ENCODE measurements at regions not wholly inside any gene's neighbourhood (a gene's known extent, or its start where the extent isn't known, plus 50 kb on each side); places are given as distances from the start of the nearest gene placed in this dataset.
"Not testable (repeated sequence)": the region's sequence is repeated elsewhere in the genome, so short reads cannot be mapped to it uniquely, and the experiment has no call there.

DNA sequence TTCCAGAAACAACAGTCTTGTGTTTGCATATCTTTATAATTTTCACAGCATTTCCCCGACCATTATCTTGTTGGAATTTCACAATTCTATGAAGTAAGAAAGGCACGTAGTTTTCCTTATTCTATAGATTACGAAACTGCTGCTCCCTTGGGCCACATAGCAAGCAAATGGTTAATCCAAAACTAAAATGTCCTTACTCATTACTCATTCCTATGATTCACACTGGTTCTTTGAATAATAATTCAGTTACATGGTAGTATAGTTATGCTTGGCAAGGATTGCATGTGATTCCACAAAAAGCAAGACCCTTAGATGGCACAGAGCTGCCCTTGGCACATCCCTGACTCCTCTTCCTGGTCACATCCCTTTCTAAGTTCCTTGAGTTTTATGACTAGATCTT, 51.2 kb downstream of the OR13H1 start:
- DNase-seq (ENCODE audit: low read depth) = no peak

DNA sequence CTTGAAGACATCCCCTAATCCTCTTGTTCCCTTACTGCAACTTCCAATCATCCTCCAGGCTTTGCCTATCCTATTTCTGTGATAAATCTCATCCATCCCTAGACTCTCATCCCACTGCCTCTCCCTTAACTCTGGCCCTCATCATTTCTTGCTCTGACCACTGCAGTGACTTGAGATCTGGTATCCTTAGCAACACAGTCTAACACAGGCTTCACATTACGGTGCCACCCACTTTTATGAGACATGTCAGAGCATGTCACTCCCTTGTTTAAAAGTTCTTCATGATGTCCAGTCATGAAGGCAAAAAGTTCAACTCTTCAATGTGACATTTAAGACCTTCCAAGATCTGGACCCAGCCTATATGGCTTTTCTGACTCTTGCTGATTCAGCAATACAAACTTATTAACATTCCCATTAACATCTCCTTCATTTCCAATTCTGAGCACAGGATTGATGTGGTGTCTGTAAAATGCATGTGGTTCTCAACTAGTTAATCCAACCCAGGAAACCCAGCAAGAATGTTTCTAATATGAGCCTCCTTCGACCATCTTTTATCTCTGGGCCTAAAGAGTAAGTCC, 64.0 kb downstream of the OR13H1 start:
- no peak for DNase-seq (ENCODE audit: low read depth)

DNA sequence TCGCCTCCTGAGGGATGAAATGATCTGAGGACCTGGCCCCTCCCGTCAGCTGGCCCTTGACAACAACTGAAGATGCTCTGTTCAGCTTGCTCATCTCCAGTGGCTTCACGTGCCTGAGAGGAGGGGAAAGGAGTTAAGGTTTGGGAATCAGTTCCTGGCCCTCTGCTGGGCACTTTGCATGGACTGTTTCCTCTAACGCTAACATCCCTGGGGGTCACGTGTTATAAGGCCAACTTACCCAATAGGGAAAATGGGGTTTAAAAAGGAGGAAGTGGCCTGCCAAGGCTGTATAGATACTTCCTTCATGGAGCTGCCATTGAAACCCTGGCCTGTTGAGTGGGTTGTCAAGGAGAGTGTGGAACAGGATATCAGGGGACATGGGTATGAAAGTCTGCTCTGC, 65.6 kb downstream of the OR13H1 start:
- no peak for DNase-seq (ENCODE audit: low read depth)

DNA sequence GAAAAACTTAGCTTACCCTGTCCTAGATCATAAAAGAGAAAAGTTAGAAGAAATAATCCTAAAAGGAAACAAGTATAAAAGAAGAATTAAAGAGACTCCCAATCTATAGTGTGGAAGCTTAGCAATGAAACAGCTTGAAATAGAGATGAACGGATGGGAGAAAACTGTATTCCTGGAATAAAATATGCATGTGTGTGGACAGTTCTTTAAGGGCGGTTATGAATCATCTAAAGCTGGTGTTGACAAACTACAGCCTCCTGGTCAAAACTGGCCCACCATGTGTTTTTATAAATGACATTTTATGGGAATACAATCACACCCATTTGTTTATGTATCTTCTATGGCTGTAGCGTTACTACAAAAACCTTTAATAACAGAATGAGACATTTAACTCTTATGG, 69.4 kb downstream of the OR13H1 start:
- no peak for DNase-seq (ENCODE audit: low read depth)

DNA sequence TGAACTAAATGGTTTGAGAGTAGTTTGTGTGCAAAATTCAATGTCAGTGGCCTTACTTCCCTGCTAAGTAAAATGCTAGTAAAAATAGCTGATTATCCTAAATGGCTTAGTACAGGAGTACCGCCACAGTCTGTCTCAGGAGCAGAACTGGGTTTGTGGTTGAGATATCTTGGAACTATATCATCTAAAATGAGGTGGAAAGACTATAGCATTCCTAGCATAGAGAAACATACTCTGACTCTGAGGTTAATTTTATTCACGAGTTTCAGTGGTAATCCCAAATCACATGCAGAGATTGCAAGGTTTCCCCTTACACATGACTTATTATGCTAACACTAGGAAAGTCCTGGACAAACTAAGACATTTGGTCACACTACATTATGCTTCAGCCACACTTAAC, 70.4 kb downstream of the OR13H1 start:
- no peak for DNase-seq (ENCODE audit: low read depth)

DNA sequence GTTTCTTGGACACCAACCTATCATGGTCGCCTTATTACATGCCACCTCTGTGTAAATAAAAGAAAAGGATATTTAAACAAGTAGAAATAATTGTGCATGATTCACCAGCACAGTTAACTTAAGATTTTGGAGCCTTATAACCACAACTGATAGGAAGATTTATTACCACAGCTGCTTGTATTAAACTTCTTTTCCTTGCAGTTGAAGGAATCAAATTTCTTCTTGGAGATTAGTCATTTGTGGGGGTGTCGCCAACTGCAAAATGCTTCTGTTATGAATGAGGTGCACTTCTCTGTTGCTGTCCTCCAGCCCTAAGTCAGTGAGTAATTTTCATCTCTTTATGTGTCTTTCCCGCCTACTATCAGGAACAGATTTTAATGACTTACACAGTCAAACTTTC, 73.3 kb downstream of the OR13H1 start:
- no peak for DNase-seq (ENCODE audit: low read depth)

DNA sequence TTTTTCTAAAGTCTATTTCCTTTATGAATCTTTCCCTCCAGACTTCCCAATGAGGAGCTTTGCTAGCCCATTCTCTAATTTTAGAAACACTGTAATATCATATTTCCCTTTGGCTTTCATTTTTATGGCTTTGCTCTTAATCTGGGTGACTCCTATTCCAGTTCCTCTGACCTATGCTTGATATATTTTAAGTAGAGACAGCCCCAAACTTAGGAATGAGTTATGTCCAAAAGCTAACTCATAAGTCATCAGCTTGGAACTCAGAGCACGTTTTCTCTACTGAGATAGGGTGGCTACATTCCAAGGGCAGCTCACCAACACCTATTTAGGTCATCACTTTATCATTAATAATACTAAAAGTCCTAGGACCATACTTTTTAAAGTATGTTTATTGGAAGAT, 77.8 kb downstream of the OR13H1 start:
- DNase-seq (ENCODE audit: low read depth) = no peak

DNA sequence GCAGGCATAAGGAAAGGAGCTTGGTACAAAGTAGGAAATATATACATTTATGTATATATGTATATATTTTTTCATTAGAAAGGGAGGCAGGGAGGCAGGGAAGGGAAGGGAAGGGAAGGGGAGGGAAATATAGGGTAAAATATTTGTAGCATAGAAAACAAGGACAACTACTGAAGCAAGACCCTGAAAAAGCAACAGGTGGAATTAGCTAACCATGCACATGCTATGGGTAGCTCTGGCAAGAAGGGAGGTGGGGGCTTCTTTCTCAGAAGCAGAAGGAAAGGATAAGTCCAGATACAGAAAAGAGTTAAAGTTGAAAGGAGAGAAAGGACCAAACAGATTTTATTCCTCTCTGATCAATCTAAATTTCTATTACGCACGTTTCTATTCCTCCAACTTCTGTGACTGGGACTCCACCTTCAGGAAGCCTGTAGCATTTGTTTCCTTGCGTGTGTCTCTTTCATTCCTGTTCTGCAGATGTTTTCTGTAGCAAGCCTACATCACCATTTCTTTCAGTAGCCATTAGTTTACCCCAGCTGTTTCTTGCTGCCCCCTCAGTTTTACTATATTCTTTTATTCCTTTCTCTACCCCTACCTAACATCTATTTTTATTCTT, 82.9 kb downstream of the OR13H1 start:
- DNase-seq (ENCODE audit: low read depth) = no peak

DNA sequence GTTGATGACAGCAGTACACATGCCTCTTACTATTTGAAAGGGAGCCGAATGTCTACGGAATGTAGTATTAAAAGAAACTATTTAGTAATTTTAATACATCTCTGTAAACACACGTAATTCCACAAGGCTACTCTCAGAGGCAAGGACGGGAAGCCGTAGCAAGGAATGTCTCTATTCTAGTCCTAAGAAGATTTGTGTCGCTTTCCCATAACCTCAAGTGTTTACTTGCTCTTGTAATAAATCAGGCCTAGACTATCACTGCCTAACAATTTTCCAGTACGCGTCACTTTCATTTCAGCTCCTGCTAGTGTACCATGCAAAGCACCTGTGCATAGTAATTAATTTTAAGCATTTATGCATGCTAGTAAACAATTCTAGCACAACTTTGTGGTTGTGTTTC, 86.7 kb downstream of the OR13H1 start:
- no peak for DNase-seq (ENCODE audit: low read depth)

DNA sequence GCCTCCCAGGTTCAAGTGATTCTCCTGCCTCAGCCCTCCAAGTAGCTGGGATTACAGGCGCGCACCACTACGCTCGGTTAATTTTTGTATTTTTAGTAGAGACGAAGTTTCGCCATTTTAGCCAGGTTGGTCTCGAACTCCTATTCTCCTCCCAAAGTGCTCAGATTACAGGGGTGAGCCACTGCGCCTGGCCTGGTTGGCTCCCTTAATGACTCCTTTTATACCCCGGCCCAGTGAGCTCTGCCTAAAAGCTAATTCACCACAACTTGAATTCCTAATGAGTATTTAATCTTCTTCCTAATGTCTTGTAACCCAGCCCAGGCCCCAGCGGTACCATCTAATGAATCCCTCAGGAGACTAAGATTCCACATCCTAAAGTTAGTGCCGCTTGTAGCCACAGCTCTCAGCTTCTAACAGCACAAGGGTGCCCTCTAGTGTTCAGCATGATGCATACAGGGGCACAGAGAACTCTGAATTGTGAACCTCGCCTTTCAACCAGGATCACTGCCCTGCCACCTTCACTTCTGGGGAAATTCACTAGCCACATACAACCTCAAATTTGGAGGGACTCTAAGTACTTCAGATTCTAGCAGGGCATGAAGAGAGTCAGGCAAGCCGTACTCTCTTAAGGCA, 89.5 kb downstream of the OR13H1 start:
- DNase-seq (ENCODE audit: low read depth) = peak; percentile 7

DNA sequence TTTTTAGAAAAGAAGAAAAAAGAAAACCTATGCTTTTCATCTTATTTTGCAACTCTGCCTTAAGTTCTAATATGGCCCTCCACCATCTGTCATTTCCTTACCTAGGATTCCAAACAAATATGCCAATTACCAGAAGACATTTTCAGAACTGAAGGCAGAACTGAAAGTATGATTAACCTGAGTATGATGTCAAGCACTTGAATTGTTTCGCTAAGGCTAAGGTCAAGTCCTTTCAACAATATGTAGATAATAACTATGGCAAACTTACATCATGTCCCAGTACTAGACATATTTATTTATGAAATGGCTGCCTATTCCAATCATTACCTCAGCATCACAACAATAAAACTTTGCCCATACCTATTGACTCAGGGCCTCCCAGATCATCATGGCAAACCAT, 91.0 kb downstream of the OR13H1 start:
- no peak for DNase-seq (ENCODE audit: low read depth)

DNA sequence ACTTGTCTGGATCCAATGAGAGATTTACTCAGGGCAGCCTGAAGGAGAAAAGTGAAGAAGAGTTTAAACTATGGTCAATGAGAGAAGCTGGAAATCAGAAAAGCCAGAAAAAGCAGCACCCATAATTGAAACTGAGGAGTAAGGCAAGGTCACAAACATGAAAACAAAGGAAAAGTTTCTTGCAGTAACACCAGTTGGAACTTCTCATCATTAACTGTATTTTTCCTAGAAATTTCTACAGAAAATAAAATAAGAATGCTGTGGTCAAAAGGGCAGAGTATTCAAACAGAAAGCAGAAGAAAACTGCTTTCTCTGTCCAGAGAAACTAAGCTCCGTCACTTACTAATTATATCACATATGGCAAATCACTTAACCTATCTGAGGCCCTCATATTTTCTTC, 102.2 kb downstream of the OR13H1 start:
- no peak for DNase-seq (ENCODE audit: low read depth)

DNA sequence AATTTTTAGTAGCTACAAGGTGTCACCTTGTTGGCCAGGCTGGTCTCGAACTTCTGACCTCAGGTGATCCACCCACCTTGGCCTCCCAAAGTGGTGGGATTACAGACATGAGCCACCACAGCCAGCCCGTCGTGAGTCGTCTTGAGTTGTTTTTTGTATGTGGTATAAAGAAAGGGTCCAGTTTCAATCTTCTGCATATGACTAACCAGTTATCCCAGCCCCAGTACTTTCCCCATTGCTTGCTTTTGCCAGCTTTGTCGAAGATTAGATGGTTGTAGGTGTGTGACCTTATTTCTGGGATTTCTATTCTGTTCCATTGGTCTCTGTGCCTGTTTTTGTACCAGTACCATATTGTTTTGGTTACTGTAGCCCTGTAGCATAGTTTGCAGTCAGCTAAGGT, 105.9 kb downstream of the OR13H1 start:
- DNase-seq (ENCODE audit: low read depth) = no peak

DNA sequence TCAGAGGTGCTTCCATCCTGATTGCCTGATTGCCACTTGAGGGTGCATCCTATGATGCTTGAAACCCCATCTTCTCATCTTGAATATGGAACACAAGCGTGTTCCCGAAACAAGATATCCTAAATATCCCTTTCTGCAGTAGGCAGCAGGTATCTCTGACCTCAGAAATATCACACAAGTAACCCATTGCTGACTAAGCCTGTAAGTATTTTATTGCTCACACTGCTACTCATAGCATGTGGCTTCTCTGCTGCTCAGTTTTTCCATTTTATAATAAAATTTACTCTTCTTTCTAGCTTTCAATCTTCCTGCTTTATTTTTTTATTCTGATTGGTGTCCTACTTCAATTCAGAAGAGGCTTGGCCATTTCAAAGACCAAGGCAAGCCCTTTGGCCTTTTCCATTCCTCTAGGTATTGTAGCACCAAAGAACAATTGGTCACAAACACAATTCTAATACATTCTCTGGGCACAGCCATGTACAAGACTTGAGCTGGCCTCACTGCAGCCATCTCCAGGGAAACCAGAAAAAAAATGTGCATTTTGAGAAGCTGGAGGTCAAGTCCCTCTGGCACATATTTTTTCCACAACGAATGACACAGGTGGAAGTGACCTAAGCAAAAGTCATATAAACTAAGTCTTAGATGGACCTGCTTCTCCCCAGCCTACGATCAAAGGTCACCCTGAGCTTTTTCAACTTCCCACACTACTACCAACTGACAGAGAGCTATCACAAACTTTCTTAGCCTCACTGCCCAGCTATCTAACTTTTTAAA, 107.0 kb downstream of the OR13H1 start:
- no peak for DNase-seq (ENCODE audit: low read depth)

DNA sequence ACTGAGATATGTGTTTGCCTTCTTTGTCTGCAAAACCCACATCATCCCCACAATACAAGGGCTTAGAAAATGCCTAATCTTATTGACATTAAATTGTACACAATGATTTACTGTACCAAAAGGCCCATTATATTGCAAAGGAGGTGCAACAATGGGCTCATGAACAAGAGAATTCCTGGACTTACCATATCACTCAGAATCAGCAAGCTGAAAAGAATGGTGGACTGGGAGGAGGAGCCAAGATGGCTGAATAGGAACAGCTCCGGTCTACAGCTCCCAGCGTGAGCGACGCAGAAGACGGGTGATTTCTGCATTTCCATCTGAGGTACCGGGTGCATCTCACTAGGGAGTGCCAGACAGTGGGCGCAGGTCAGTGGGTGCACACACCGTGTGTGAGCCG, 119.9 kb downstream of the OR13H1 start:
- DNase-seq (ENCODE audit: low read depth) = not testable (repeated sequence)

DNA sequence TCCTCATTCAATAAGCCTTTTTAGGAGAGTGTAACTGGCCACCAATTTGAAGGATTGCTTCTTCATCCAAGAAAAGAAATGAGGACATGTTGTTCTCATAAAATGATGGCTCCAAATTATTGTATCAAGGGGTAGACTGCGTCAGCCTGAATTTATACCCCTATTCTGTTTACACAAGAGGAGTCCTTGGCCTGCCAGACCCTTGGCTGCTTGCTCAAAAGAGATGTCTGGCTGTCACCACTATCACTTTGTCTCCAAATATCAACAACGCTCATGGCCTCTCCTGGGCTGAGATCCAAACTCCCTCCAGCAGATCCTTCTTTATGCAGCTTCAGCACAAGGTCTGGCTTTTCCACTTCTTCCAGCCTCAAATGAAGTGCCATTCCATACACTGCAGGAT, 127.9 kb downstream of the OR13H1 start:
- no peak for DNase-seq (ENCODE audit: low read depth)

DNA sequence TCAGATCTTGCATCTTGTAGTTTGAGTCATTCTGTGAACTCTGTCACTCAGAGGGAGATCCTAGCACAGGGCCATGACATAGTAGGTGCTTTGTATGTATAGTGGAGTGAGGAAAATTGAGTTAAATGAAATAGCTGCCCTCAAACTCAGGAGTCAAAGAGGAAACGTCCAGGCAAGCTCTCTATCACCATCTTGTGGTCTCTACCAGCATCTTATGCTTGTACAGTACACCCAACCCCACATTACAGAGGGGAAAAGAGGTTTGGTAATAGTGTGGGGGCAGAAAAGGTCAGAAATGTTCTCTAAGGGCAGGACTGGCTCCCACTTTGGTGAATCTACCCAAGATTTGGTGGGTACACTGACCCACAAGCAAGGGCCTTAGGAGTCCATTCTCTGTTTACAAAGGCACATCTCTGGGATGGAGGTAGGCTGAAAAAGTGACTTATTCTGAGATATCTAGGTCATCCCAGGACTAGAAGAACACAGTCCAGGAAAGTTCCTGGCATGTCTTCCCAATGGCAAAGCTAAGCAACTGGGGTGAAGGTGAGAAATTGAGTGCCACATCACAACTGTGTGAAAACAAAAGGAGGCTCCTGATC, 131.8 kb downstream of the OR13H1 start:
- no peak for DNase-seq (ENCODE audit: low read depth)

DNA sequence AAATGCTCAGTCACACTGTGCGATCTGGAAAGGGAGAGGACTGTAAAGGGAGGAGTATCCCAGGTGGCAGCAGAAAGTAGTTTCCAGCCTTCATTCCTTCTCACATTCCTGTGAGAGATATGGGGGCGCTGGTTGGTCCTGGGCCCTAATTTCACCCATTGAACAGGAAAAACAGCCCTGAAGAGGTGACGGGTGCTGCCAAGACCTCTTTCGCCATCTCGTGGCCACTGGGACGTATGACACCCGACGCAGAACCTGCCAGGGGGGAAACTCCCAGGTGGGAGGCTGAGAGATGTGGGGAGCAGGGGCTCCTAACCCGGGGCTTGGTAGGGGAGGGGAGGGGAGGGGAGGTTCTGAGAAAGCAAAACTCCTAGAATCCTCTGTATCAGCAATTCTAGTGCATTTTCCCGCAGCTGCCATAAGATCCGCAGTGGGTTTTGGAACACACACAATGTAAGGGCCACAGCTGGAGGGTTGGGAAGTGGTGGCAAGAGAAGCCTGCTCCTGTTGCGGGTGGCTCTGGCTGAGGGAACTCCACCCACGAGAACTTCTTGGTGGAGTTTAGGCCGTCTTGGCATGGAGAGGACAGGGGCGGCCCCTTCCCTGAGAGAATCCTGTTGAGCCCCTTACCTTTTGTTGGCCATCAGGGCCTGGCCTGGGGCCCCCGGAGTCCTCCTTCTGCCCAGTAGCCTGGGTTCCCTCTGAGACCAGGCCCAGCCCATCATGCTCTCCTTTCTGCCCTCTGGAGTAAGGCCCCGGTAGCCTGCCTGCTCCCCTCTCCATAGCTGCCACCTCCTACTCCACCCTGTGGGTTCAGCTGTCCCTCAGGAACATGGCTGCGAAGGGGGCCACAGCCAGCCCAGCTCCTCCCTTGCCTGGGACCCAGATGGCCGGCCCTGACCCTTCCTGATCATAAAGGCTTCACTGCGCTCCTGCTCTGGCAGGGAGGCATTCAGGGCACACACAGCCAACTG, 134.1 kb downstream of the OR13H1 start:
- DNase-seq (ENCODE audit: low read depth) = peak; percentile 11

DNA sequence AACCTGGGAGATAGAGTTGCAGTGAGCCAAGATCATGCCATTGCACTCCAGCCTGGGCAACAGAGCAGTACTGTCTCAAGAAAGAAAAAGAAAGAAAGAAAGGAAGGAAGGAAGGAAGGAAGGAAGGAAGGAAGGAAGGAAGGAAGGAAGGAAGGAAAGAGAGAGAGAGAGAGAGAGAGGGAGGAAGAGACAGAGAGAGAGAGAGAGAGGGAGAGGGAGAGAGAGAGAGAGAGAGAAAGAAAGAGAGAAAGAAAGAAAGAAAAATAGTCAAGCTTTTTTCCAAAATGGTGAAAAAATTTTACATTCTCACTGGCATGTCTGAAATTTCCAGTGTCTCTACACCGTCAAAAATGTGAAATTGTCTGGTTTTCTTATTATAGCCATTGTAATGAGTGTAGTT, 138.9 kb downstream of the OR13H1 start:
- not testable (repeated sequence) for DNase-seq (ENCODE audit: low read depth)

DNA sequence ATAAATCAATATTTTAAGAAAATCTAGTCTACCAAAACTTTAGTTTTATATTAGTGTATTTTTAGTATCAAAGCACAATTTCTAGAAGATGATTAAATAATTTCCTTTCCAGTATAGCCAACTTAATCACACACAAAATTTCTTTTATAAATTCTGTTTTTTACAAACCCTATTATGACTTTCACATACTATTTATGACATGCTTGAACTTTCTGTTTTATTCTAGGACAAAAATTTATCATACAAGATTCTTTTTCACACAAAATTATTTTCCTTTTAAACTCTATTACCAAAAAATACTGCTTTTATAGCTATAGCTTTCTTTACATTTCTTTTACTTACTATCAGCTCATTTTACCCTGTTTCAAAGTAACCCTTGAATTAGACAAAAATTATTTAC, 149.5 kb downstream of the OR13H1 start:
- no peak for DNase-seq (ENCODE audit: low read depth)

DNA sequence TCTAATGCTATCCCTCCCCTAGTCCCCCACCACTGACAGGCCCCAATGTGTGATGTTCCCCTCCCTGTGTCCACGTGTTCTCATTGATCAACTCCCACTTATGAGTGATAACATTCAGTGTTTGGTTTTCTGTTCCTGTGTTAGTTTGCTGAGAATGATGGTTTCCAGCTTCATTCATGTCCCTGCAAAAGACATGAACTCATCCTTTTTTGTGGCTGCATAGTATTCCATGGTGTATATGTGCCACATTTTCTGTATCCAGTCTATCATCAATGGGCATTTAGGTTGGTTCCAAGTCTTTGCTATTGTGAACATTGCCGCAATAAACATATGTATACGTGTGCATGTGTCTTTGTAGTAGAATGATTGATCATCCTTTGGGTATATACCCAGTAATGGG, 153.1 kb downstream of the OR13H1 start:
- DNase-seq (ENCODE audit: low read depth) = not testable (repeated sequence)

DNA sequence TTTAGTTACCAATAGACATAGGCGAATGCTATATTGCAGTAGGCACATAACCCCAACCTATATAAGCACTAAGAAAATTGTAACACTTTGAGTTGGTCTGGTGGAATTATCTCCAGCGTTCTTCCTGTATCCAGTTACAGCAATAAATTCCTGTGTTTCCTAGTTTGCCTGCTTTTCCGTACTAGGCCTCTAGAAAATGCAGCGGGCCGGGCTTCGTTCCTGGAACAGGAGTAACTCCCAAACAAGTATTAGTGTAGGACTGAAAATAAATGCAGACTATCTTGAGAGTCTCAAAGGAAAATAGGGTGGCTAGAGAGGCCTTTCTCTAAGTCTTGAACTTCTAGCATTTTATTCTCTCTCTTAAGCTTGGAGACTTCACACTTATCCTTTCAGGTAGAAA, 159.8 kb downstream of the OR13H1 start:
- DNase-seq (ENCODE audit: low read depth) = no peak
